Femur (tissue), 1 donor: ENCODE measurements at regions not wholly inside any gene's neighbourhood (a gene's known extent, or its start where the extent isn't known, plus 50 kb on each side); places are given as distances from the start of the nearest gene placed in this dataset.

Experiments used
- DNase-seq: peaks from one replicate; pipeline ENCODE4 v3.0.0-alpha.2; 2017

- DNase-seq = no peak
Observed at GRCh38 chr10:128994598-128995143, 472.4 kb upstream of the MGMT start.

- DNase-seq = no peak
Observed at GRCh38 chr10:128995676-128996075, 471.4 kb upstream of the MGMT start.

- no peak for DNase-seq
Observed at GRCh38 chr10:128996092-128996491, 470.9 kb upstream of the MGMT start.

GRCh38 chr10:128998101-128998805 is 468.8 kb upstream of the MGMT start:
- DNase-seq = no peak

GRCh38 chr10:129004398-129004797 is 462.6 kb upstream of the MGMT start:
- no peak for DNase-seq

- no peak for DNase-seq
Observed at GRCh38 chr10:129005080-129005479, 462.0 kb upstream of the MGMT start.

- DNase-seq = no peak
Observed at GRCh38 chr10:129005804-129006203, 461.2 kb upstream of the MGMT start.

- no peak for DNase-seq
Observed at GRCh38 chr10:129018511-129018910, 448.5 kb upstream of the MGMT start.

- DNase-seq = no peak
Observed at GRCh38 chr10:129020651-129021330, 446.2 kb upstream of the MGMT start.

- peak; percentile 75 for DNase-seq
Observed at GRCh38 chr10:129021594-129022304, 445.3 kb upstream of the MGMT start.

GRCh38 chr10:129023082-129023481 is 444.0 kb upstream of the MGMT start:
- peak; percentile 89 for DNase-seq

GRCh38 chr10:129024046-129024445 is 443.0 kb upstream of the MGMT start:
- peak; percentile 61 for DNase-seq

GRCh38 chr10:129025787-129026186 is 441.3 kb upstream of the MGMT start:
- no peak for DNase-seq

- no peak for DNase-seq
Observed at GRCh38 chr10:129027906-129028305, 439.1 kb upstream of the MGMT start.

- peak; percentile 46 for DNase-seq
Observed at GRCh38 chr10:129028451-129028850, 438.6 kb upstream of the MGMT start.

- peak; percentile 46 for DNase-seq
Observed at GRCh38 chr10:129029051-129029450, 438.0 kb upstream of the MGMT start.

GRCh38 chr10:129029851-129030602 is 437.0 kb upstream of the MGMT start:
- DNase-seq = no peak

GRCh38 chr10:129030603-129030895 is 436.5 kb upstream of the MGMT start:
- no peak for DNase-seq

GRCh38 chr10:129030996-129031843 is 435.8 kb upstream of the MGMT start:
- peak; percentile 90 for DNase-seq

GRCh38 chr10:129031844-129032150 is 435.2 kb upstream of the MGMT start:
- no peak for DNase-seq

GRCh38 chr10:129032372-129033313 is 434.4 kb upstream of the MGMT start:
- peak; percentile 29 for DNase-seq
